OCI-LY1 (cell line): ENCODE measurements at regions not wholly inside any gene's neighbourhood (a gene's known extent, or its start where the extent isn't known, plus 50 kb on each side); places are given as distances from the start of the nearest gene placed in this dataset.

Experiments used
- H2AFZ ChIP-seq: fragments of 200-600 bp; sonication (generic), shearing (Covaris generic); 2 replicates; pipeline ENCODE4 v1.6.0; 2014; ENCODE audit warnings: antibody characterized with exemption, mild to moderate bottlenecking, low read length
- H3F3A ChIP-seq: fragments of 200-600 bp; sonication (generic), shearing (Covaris generic); 2 replicates; pipeline ENCODE4 v1.6.0; 2014; ENCODE audit warnings: mild to moderate bottlenecking, antibody characterized with exemption, low read length, moderate library complexity; ENCODE audit not compliant: insufficient read depth
- H3K27ac ChIP-seq: fragments of 200-600 bp; sonication (generic); 2 replicates; pipeline ENCODE4 v1.5.1; 2014; ENCODE audit warnings: low read length, mixed run types, mild to moderate bottlenecking, low read depth; ENCODE audit not compliant: poor library complexity, severe bottlenecking
- H3K27me3 ChIP-seq: fragments of 200-600 bp; sonication (generic); 2 replicates; pipeline ENCODE4 v1.6.0; 2014; ENCODE audit warnings: antibody characterized with exemption, mild to moderate bottlenecking, low read length, moderate library complexity; ENCODE audit not compliant: insufficient read depth
- H3K36me3 ChIP-seq: fragments of 200-600 bp; sonication (generic); 2 replicates; pipeline ENCODE4 v1.6.1; 2014; ENCODE audit warnings: mild to moderate bottlenecking, antibody characterized with exemption, low read length, moderate library complexity, mixed read lengths; ENCODE audit not compliant: insufficient read depth
- H3K4me1 ChIP-seq: fragments of 200-600 bp; sonication (generic); 2 replicates; pipeline ENCODE4 v1.5.1; 2014; ENCODE audit warnings: mild to moderate bottlenecking, low read length, moderate library complexity; ENCODE audit not compliant: insufficient read depth, severe bottlenecking
- H3K4me2 ChIP-seq: fragments of 200-600 bp; sonication (generic), shearing (Covaris generic); 2 replicates; pipeline ENCODE4 v1.6.1; 2014; ENCODE audit warnings: low read length
- H3K4me3 ChIP-seq: fragments of 200-600 bp; sonication (generic); 2 replicates; pipeline ENCODE4 v1.5.1; 2014; ENCODE audit warnings: low read length, low read depth, mild to moderate bottlenecking, mixed read lengths; ENCODE audit not compliant: poor library complexity, severe bottlenecking
- H3K79me2 ChIP-seq: fragments of 200-600 bp; shearing (Covaris generic); 2 replicates; pipeline ENCODE4 v1.6.1; 2016; ENCODE audit warnings: mixed run types, low read length, mixed read lengths; ENCODE audit not compliant: insufficient read depth
- H3K9ac ChIP-seq: fragments of 200-600 bp; sonication (generic), shearing (Covaris generic); 2 replicates; pipeline ENCODE4 v1.6.1; 2014; ENCODE audit warnings: mild to moderate bottlenecking, low read length, mixed read lengths
- H3K9me2 ChIP-seq: fragments of 200-600 bp; sonication (generic), shearing (Covaris generic); 2 replicates; pipeline ENCODE4 v1.6.1; 2014; ENCODE audit warnings: low read depth, mild to moderate bottlenecking, low read length, mixed read lengths
- H3K9me3 ChIP-seq: fragments of 200-600 bp; shearing (Covaris generic); 2 replicates; pipeline ENCODE4 v1.6.1; 2014; ENCODE audit warnings: low read length, mixed read lengths
- H4K20me1 ChIP-seq: fragments of 200-600 bp; sonication (generic), shearing (Covaris generic); 2 replicates; pipeline ENCODE4 v1.6.0; 2016; ENCODE audit warnings: mild to moderate bottlenecking, low read length; ENCODE audit not compliant: insufficient read depth
- EZH2 ChIP-seq: fragments of 200-600 bp; sonication (generic), shearing (Covaris generic); IDR thresholded peaks from 2 replicates; pipeline ENCODE4 v1.8.0; 2017; ENCODE audit warnings: borderline replicate concordance, mixed run types, mild to moderate bottlenecking, antibody characterized with exemption, low read length, moderate library complexity, mixed read lengths
- TF ChIP-seq, protein P1 (sequence below): fragments of 200-600 bp; sonication (generic), shearing (Covaris generic); IDR thresholded peaks from 2 replicates; pipeline ENCODE4 v1.5.1; 2017; ENCODE audit warnings: mild to moderate bottlenecking, antibody characterized with exemption, low read length, moderate library complexity, mixed read lengths

GRCh38 chr4:79257953-79258613 lies 67.8 kb downstream of the NAA11 start:
- Histone ChIP-seq H3K36me3 (no peaks in the 10 kb centered on the region), H3K4me1 (no peaks in the 10 kb centered on the region), H3K9ac (no peak overlapping the region), H2AFZ (no peak overlapping the region), H3K4me3 (no peak overlapping the region), H4K20me1 (no peaks in the 10 kb centered on the region), H3K9me3 (no peaks in the 10 kb centered on the region), H3K27ac (no peak overlapping the region), H3K9me2 (no peaks in the 10 kb centered on the region), H3K27me3 (no peaks in the 10 kb centered on the region), H3F3A (no peaks in the 10 kb centered on the region), H3K4me2 (no peak overlapping the region), H3K79me2 (no peaks in the 10 kb centered on the region)
- TF ChIP-seq EZH2, result no peak
- TF ChIP-seq, protein P1, sequence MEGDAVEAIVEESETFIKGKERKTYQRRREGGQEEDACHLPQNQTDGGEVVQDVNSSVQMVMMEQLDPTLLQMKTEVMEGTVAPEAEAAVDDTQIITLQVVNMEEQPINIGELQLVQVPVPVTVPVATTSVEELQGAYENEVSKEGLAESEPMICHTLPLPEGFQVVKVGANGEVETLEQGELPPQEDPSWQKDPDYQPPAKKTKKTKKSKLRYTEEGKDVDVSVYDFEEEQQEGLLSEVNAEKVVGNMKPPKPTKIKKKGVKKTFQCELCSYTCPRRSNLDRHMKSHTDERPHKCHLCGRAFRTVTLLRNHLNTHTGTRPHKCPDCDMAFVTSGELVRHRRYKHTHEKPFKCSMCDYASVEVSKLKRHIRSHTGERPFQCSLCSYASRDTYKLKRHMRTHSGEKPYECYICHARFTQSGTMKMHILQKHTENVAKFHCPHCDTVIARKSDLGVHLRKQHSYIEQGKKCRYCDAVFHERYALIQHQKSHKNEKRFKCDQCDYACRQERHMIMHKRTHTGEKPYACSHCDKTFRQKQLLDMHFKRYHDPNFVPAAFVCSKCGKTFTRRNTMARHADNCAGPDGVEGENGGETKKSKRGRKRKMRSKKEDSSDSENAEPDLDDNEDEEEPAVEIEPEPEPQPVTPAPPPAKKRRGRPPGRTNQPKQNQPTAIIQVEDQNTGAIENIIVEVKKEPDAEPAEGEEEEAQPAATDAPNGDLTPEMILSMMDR, result no peak

DNA sequence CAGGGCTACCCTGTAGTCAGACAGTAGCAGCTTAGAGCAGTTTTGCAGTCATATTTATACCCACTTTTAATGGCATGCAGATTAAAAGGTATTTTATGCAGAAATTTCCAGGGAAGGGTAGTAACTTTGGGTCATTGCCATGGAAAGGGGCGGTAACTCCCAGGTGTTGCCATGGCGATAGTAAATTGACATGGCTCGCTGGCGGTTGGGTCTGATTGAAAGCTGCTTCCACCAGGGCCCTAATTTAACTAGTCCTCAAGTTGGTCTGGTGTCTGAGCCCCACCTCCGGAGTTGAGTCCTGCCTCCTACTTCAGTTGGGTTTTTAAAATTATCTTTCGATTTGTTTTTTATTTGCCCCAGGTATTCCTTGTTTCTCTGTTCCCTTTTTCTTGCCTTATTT lies 70.1 kb downstream of the NAA11 start:
- Histone ChIP-seq H3K27me3 (no peaks in the 10 kb centered on the region), H3K27ac (no peak overlapping the region), H3K4me3 (no peak overlapping the region), H3K9ac (no peak overlapping the region), H3K4me2 (no peak overlapping the region), H3K36me3 (no peaks in the 10 kb centered on the region), H3F3A (no peaks in the 10 kb centered on the region), H4K20me1 (no peaks in the 10 kb centered on the region), H3K9me2 (no peaks in the 10 kb centered on the region), H3K9me3 (no peaks in the 10 kb centered on the region), H3K4me1 (no peaks in the 10 kb centered on the region), H2AFZ (no peak overlapping the region), H3K79me2 (no peaks in the 10 kb centered on the region)
- TF ChIP-seq, protein P1, result no peak
- no peak for TF ChIP-seq EZH2

- H3K9me3 ChIP-seq, result no peaks in the 10 kb centered on the region
- H3K36me3 ChIP-seq, result no peaks in the 10 kb centered on the region
- no peaks in the 10 kb centered on the region for H3K27me3 ChIP-seq
- H2AFZ ChIP-seq, result no peak overlapping the region
- H3K79me2 ChIP-seq, result no peaks in the 10 kb centered on the region
- H4K20me1 ChIP-seq, result no peaks in the 10 kb centered on the region
- TF ChIP-seq EZH2, result no peak
- TF ChIP-seq, protein P1, result no peak
- H3K27ac ChIP-seq, result no peak overlapping the region
- H3K9ac ChIP-seq, result no peak overlapping the region
- H3K4me2 ChIP-seq, result no peak overlapping the region
- no peaks in the 10 kb centered on the region for H3K9me2 ChIP-seq
- H3K4me1 ChIP-seq, result no peaks in the 10 kb centered on the region
- H3K4me3 ChIP-seq, result no peak overlapping the region
- no peaks in the 10 kb centered on the region for H3F3A ChIP-seq
Observed at GRCh38 chr4:79253924-79254323, 71.9 kb downstream of the NAA11 start.
